Cerebellar nuclear complex (tissue), 1 donor: ENCODE measurements at regions not wholly inside any gene's neighbourhood (a gene's known extent, or its start where the extent isn't known, plus 50 kb on each side); places are given as distances from the start of the nearest gene placed in this dataset.

Source experiments
- DNase-seq, 2 experiments: peaks; one replicate each; lab custom pipeline; 2025; lab: John Stamatoyannopoulos, UW

DNA sequence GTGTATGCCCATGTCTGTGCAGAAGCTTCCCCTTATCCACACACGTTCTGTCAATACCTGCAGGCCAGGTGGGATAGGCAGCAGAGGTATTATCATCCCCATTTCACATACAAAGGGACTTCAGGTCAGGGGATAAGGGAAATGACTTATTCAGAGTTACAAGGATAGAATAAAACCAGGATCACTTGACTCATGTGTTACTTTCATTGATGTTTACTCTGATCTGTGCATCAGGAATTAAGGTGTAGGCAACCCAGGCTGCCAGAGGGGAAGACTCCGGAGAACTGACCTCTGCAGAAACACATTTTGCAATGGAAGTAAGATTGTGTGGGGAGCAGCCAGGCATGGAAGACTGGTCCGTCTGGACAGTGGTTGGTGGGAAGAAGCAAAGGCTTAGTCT is 74.2 kb upstream of the FSTL4 start:
- no peak for DNase-seq

DNA sequence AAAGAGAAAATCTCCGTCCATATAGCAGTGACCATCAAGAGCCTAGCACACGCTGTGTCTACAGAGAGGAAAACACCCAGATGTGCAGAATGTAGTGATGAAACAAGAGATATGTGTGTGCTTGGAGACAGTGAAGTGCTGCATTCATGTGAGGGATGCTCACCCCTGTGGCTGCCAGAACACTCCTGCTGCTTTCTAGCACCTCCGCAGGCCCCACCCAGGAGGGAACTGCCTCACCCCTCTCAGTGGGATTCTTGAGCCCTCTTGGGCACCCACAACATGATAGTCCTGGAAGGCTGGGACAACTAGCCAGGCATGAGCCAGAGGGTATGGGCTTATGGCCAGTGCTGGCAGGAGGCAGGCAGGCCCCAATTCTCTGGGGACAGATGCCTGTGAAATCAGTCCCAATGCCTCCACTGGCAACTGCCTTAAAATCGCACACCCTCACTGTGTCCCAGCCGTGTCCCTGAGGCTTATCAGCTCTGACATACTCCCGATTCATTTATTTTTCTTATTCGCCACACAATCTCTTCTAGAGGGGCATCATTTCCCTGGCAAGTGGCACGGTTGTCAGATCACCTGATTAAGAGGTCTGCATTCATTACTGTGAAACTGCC is 73.2 kb upstream of the FSTL4 start:
- no peak for DNase-seq

DNA sequence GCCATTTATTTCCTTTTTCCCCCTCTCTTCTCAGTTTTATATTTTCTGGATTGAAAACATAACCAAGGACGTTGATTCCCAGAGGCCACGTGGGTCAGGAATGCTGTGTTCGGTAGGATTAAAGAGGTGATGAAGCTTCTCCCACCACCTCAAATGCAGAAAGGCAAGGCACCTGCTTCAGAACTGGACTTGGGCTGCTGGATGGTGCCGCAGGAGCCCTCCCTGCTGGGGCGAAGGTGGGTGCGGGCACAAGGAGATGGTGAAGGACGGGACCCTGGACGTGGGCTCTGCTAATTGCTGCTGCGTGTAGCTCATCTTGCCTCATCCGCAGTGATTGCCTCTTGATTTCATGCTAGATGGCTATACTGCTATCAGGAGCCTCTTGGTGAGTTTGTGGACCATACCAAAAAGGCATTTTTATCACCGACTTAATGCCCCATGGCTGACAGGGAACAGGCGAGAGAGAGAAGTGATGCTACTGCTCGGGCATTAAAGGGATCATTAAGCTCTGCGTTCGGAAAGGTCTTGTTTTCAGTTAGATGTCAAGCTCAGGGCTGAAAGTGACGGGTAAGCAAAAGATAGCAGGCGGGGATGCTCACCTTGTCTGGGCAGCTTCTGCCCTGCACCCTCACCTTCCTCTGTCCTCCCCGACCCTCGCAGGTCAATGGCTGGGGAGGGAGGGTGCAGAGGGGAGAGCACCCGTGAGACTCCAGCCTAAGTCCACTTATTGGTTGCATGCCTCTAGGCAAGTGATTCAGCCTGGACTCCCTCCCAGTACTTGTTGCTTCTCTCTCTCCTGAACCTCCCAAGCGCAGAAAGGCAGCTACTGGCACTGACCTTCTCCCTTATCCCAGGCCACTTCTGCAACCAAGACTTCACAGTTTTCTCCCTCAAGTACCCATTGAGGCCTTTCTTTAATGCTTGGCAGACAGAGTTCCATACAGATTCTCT is 71.6 kb upstream of the FSTL4 start:
- no peak for DNase-seq

DNA sequence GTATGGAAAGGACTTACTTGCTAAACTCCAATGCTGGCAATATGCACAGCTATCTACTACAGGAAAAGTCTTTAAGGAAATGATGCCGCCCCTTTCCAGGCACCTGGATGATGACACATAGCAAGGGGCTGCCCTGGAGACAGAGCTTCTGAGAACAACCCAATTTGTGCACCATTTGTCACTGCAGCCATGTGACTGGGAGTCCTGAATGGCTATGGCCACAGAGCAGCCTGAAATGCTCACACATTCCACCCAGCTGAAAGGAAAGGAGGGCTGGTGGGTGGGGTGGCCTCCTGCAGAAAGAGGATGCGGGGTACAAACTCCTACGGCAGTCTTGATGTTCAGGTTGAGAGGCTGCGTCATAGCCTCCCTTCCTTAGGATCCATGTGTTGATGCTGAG is 70.1 kb upstream of the FSTL4 start:
- no peak for DNase-seq

DNA sequence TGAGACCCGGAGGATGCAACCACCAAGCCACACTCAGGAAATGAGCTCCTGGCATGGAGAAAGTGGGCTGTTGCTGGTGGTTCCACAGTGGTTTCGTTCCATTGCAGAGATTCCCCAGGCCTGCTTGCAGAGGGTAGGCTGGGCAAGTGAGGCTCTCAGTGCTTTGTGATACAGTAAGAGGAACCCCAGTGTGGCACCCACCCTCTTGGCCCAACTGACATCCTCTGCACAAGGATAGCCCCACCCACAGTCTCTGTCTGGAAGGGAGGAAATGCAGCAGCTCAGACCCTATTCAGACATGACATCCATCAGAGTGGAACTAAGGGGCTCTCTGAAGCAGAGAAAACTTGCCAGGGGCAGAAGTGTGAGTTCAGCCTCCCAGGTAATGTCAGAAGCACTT is 69.6 kb upstream of the FSTL4 start:
- DNase-seq, result no peak

DNA sequence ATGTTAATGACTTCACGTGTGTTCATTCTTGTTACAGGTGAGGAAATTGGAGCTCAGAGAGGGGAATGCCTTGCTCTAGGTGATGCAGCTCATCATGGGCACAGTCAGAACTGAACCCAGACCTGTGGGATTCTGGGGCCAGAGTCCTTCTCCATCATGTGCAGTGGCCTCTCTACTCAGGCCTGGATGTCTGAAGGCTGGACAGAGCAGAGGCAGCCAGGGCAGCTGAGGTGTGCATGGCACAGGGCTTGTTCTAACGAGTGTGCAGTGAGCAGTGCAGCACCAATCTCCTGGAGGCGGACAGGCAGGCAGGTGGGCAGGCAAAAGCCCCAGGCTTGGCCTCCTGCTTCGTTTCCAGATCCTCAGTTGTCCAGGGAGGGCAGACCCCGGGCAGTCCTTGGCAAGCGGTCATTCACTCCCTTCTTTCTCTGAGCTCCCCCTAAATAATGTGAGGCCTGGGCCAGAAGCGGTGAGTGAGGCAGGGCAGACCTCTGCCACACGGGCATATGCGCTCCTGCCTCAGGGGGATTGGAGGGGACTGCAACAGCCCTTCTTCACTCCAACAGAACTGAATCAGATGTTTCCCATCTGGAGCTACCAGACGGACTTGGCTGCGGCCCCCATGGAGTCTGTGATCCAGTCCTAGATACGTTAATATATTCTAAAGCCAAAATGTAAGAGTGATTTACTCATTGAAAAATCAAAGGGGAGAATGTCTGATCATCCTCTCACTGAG is 68.7 kb upstream of the FSTL4 start:
- no peak for DNase-seq

DNA sequence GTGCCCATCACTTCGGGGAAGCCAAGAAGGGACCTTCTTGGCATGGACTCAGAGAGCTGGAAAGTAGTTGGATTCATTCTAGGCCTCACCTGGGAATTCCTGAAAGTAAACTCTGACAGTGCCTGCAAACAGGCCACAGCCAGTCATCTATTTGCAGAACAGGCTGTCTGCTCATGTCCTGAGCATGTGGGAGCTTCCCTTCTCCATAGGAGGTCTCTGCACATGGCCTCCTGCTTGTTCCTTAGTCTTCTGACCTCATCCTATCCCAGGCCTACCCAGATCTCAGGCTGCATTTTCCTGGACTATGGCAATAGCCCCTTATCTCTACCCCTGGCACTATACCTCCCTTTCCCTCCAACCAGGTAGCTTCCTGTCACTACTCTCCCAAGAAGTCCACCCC is 67.2 kb upstream of the FSTL4 start:
- DNase-seq, result no peak

DNA sequence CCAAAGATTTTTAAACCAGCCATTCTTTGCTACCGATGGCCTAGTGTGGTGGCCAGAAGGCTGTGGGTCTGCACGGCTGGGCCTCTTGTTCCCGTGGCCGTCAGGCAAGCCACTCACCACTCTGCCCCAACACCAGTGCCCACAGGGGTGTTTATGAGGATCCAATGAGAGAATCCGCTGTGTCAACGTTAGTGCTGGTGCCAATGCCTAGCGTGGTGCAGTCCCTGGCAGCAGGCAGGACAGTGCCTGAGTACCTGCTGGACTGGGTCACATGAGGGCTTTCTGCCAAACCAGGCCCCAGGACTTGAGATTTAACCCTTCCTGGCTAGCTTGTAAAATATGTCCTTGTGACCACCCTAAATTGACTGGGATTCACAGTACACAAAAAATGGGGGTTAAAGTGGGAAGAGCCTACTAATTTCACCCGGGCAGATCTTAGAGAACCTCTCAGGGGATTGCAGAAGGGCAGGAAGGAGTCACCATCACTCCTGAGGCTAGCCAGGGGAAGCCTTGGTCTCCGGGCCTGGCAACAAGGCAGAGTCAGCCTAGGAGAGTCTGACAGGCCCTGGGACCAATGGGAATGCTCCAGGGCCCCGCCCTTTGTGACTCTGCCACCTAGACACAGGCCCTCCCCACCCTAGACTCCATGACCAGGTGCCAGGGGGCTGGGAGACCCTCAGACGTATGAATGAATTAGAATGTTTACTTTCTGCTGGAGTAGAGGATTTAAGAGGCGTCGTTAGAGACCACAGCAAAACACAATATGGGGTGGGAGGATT is 63.2 kb upstream of the FSTL4 start:
- DNase-seq, result no peak

DNA sequence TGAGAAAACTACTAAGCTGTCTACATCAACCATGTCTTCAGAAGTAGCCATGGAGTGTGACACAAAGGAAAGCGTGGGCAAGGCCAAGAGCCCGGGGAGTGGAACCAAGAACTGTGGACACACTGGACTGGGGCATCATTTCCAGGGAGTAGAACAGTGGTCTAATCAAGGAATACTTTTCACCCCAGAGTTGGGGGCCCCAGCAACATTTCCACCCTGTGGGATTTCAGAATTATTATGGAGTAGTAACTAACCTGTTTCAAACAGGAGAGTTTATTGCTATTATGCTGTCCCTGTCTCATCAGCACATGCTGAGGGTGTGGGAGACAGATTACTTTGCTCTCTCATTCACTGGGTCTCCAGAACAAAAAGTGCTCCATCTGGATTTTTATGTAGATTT is 58.0 kb upstream of the FSTL4 start:
- no peak for DNase-seq

DNA sequence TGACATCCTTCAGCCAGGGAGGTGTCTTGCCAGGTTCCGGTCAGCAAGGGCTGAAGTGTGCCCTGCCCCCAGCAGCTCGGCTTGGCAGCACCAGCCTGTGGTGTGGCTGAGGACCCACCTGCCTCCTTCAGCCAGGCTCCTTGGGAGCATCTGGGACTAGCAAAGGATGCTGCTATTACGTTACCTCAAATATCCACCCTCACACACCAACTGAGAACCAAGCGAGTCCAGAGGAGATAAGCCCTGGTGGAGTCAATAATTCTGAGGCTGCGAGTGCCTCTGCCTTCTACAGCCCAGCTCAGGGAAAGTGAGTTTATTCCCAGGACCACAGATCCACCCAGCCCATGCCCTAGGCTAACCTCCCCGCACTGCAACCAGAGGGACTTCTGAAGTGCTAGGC is 57.1 kb upstream of the FSTL4 start:
- no peak for DNase-seq

DNA sequence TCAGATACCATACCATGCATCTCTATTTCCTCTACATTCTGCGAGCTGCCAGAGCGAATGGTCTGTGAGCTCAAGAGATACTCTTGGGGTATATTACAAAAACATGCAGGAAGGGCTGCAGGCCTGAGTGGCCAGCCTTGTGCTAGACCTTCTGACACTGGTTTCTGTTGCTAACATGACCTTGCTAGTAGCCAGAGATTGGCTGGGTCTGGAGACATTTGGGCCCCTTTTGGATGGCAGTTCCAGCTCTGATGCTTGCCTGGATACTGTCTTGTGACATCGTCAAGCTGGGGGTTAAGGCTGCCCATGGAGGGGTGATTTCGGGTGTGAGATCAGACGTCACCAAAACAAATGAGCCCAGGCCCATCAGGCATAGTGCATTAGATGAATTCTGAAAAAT is 56.1 kb upstream of the FSTL4 start:
- no peak for DNase-seq

DNA sequence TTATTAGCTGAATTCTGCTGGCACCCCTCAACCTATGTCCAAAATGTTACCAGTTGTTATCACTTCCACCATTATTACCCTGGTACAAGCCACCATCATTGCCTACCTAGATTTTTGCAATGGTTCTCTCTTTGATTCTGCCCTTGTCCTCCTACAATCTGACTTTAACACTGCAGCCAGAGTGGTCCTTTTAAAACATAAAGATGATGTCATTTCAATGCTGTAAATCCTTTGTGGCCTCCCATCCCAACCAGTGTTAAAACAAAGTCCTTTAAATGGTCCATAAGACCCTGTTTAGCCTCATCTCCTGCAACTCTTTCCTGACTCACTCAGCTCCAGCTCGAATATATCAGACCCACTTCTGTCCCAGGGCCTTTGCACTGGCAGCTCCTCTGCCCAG is 54.9 kb upstream of the FSTL4 start:
- no peak for DNase-seq

DNA sequence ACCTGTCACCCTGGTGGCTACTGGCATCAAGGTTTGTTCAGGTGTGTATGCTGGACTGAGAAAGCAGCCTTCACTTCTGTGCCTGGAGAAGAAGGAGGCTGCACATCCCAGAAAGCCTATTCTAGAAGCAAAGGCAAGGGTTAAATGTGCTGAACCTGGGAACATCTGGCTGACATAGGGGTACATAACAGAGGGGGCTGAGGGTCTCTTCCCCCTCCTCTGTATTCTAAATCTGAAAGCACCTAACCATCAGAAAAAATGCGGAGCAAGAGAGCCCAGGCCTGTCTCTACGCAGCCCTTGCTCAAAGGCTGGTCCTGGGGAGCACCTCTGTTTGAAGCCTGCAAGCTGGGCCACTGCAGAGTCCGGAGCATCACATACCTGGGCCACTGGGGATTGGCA is 53.2 kb upstream of the FSTL4 start:
- no peak for DNase-seq

DNA sequence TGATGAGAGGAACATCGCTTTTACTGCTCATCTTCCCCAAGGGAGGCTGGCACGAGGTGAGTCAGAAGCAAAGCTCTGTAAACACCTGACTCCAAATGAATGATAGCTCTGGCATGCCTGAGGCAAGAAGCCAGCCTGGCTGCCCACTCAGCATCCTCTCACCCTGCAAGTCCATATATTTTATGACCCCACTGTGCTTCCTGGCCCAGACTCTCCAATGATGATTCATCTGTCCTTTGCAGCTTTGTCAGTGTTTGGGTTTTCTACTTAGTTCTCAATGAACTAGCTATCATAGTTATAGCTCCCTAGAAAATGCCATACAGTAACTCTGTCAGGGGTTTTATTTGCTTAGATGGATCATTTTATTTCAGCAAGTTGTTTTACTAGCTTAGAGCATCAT is 52.1 kb upstream of the FSTL4 start:
- DNase-seq, result no peak

DNA sequence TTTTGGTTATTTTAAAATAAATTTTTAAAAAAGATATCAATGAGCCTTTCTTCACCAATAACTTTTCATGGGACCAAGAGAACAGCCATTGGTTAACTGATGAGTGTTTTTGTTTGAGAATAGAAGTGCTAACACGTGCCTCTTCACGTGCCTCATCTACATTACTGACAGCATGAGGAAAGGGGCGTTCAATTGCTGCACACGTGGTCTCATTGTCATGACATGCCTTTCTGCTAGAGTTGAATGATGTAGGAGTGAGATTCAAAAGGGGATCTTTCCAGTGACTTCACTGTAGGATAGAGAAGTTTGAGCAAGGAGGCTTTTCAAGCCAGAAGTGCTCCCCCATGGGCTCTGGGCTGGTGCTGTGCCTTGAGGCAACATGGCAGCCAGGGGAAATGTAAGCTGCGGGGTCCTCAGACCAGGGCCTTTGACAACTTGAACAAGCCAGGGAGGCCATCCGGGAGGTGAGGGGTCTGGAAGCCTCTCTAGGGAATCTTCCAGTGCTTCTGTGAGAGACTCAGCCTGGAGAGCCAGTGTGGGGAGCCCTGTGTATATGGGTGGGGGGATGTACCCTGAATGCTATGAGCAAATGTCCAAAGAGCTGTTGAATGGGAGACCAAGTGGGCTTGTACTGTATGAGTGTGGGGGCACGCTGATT is 51.2 kb upstream of the FSTL4 start:
- no peak for DNase-seq

DNA sequence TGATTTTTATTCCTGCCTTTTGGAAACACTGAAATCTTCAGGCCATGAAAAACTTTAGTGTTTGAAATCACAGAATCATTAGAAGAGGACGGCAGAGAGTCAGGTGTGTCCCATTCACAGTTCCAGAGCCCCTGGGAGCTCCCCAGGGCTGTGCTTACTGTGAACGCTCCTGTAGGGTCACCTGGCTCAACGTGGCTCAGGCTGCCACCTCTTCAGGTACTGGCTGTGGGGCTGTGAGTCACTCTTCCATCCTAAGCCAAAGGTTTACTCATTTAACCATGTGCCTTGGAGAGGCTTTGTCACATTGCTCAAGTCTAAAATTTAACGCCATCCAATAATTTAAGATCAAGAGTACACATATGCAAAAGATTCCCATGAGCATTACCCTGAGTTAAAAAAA is 50.2 kb upstream of the FSTL4 start:
- no peak for DNase-seq
